ENCODE measurements at regions not wholly inside any gene's neighbourhood (a gene's known extent, or its start where the extent isn't known, plus 50 kb on each side); places are given as distances from the start of the nearest gene placed in this dataset.
"Not testable (repeated sequence)": the region's sequence is repeated elsewhere in the genome, so short reads cannot be mapped to it uniquely, and the experiment has no call there.

GRCh38 chr2:131758941-131759340 lies 231.3 kb downstream of the CCDC74A start:
- intact Hi-C loops (cut with micrococcal nuclease); FAIRE-seq; H3K79me2 ChIP-seq (ENCODE audit: control insufficient read depth, insufficient read depth, low read length); H3K4me3 ChIP-seq (replicated peaks in 1 of 3; ENCODE audit: insufficient read depth in 1 of 3, low read depth in 1 of 3, low read length in 3 of 3); H3K4me1 ChIP-seq (ENCODE audit: control insufficient read depth, extremely low read depth, insufficient read depth, low read length); H4K20me1 ChIP-seq (replicated peaks; ENCODE audit: control insufficient read depth, extremely low read depth, insufficient read depth, low read length); CTCF ChIA-PET; H3K27ac ChIP-seq (ENCODE audit: insufficient read depth, low read depth, low read length); POLR2A ChIA-PET; dilution Hi-C loops (cut with MboI; ENCODE audit: extremely low pct_ligation_motif_present, low sequenced_read_pairs); DNase-seq (ENCODE audit: low read depth, low spot score); H3K9me3 ChIP-seq (replicated peaks; ENCODE audit: control insufficient read depth, insufficient read depth, low read length); BruUV-seq (replicated peaks); H3K9ac ChIP-seq (replicated peaks; ENCODE audit: extremely low read depth, insufficient read depth, low read length); H3K9me1 ChIP-seq (replicated peaks; ENCODE audit: control insufficient read depth, extremely low read depth, insufficient read depth, low read length); H3K27me3 ChIP-seq (ENCODE audit: control insufficient read depth in 2 of 2, insufficient read depth in 2 of 2, low read length in 2 of 2); H3K36me3 ChIP-seq (ENCODE audit: control insufficient read depth in 2 of 2, extremely low read depth in 1 of 2, insufficient read depth in 2 of 2, low read length in 2 of 2); H3K4me2 ChIP-seq (ENCODE audit: insufficient read depth, low read length); H2AFZ ChIP-seq (ENCODE audit: low read depth, low read length): not testable (repeated sequence)

GRCh38 chr2:131774955-131775555 lies 247.4 kb downstream of the CCDC74A start:
- H3K4me1 ChIP-seq (ENCODE audit: control insufficient read depth, extremely low read depth, insufficient read depth, low read length); FAIRE-seq; BruUV-seq (replicated peaks); H3K9ac ChIP-seq (replicated peaks; ENCODE audit: extremely low read depth, insufficient read depth, low read length); H3K27ac ChIP-seq (ENCODE audit: insufficient read depth, low read depth, low read length); H3K9me3 ChIP-seq (replicated peaks; ENCODE audit: control insufficient read depth, insufficient read depth, low read length); H3K36me3 ChIP-seq (ENCODE audit: control insufficient read depth in 2 of 2, extremely low read depth in 1 of 2, insufficient read depth in 2 of 2, low read length in 2 of 2); CTCF ChIA-PET; H3K4me3 ChIP-seq (replicated peaks in 1 of 3; ENCODE audit: insufficient read depth in 1 of 3, low read depth in 1 of 3, low read length in 3 of 3); H3K9me1 ChIP-seq (replicated peaks; ENCODE audit: control insufficient read depth, extremely low read depth, insufficient read depth, low read length); DNase-seq (ENCODE audit: low read depth, low spot score); dilution Hi-C loops (cut with MboI; ENCODE audit: extremely low pct_ligation_motif_present, low sequenced_read_pairs); POLR2A ChIA-PET; H2AFZ ChIP-seq (ENCODE audit: low read depth, low read length); H4K20me1 ChIP-seq (replicated peaks; ENCODE audit: control insufficient read depth, extremely low read depth, insufficient read depth, low read length); H3K79me2 ChIP-seq (ENCODE audit: control insufficient read depth, insufficient read depth, low read length); H3K4me2 ChIP-seq (ENCODE audit: insufficient read depth, low read length); H3K27me3 ChIP-seq (ENCODE audit: control insufficient read depth in 2 of 2, insufficient read depth in 2 of 2, low read length in 2 of 2); intact Hi-C loops (cut with micrococcal nuclease): not testable (repeated sequence)
